Fibroblast of the aortic adventitia (primary cell): ENCODE measurements at regions not wholly inside any gene's neighbourhood (a gene's known extent, or its start where the extent isn't known, plus 50 kb on each side); places are given as distances from the start of the nearest gene placed in this dataset.

Experiments
- DNase-seq: peaks from one replicate; pipeline ENCODE4 v3.0.0-alpha.2; 2010; ENCODE audit warnings: low read depth
- H3K4me3 ChIP-seq: 2 replicates; pipeline ENCODE4 v1.5.1; 2011; ENCODE audit warnings: low read depth, mild to moderate bottlenecking, control low read depth, low read length, moderate library complexity
- CTCF ChIP-seq: IDR thresholded peaks from 2 replicates; pipeline ENCODE4 v1.5.1; 2011; ENCODE audit warnings: mild to moderate bottlenecking, low read length, control low read depth, inconsistent platforms; ENCODE audit not compliant: insufficient read depth

GRCh38 chr9:107938801-107939386 is 449.3 kb upstream of the KLF4 start:
- no peak overlapping the region for H3K4me3 ChIP-seq
- TF ChIP-seq CTCF: no peak
- DNase-seq: no peak

GRCh38 chr9:107935931-107936330 is 446.4 kb upstream of the KLF4 start:
- no peak overlapping the region for H3K4me3 ChIP-seq
- TF ChIP-seq CTCF: no peak
- DNase-seq: no peak

DNA sequence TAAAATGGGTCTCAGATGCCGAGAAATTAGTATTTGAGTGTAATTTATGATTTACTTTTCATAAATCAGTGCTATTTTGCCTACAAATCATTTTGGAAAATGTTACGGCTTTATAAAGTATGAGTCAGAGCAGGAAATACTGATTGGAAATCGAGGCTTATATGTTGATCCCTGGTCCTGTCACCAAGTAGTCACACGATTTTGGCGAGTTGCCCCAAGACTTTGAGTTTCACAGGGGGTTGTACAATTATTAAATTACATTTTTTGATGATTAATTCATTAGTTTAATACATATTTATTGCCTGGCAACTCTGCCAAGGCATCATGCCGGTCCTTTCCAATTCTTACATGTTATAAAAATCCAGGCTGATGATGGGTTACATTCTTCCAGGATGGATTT is 443.9 kb upstream of the KLF4 start:
- no peak for TF ChIP-seq CTCF
- no peak overlapping the region for H3K4me3 ChIP-seq
- DNase-seq: no peak

GRCh38 chr9:107933097-107933496 is 443.5 kb upstream of the KLF4 start:
- H3K4me3 ChIP-seq: no peak overlapping the region
- no peak for DNase-seq
- no peak for TF ChIP-seq CTCF

DNA sequence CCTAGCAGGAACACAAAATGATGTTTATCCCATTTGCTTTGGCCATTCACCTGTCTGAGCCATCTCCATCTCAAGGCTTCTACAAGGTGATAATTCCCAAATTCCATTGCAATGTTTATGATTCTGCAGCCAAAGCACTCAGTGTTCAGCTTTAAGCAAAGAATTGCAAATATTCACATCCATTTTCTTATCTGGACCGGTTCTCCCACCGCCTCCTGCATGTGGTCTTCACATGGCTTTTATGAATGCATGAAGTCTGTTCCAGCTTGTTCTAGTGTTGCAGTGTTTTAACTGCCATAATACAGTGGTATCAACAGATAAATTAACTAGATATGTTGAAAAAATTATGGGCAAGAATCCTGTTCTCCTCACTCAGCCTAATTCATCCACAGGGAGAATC is 443.0 kb upstream of the KLF4 start:
- peak; percentile 23 for DNase-seq
- TF ChIP-seq CTCF: no peak
- no peak overlapping the region for H3K4me3 ChIP-seq

DNA sequence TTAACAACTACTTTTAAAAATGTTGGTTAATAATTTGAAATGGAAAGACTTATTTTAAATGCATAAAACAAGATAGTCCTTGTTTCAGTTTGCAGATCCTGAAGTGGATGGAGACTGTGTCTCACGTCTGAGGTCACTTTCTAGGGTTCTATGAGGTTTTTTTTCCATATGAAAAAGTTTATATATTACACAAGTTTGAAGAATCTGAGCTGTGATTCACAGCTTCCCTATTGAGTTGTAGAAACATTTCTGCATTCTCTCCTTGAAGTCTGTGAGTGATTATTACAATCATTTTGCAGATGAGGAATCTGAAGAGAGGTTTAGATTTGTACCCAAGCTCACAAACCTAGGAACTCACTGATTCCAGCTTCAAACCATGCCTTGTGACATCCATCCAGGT is 442.5 kb upstream of the KLF4 start:
- DNase-seq: peak; percentile 39
- H3K4me3 ChIP-seq: no peak overlapping the region
- no peak for TF ChIP-seq CTCF

DNA sequence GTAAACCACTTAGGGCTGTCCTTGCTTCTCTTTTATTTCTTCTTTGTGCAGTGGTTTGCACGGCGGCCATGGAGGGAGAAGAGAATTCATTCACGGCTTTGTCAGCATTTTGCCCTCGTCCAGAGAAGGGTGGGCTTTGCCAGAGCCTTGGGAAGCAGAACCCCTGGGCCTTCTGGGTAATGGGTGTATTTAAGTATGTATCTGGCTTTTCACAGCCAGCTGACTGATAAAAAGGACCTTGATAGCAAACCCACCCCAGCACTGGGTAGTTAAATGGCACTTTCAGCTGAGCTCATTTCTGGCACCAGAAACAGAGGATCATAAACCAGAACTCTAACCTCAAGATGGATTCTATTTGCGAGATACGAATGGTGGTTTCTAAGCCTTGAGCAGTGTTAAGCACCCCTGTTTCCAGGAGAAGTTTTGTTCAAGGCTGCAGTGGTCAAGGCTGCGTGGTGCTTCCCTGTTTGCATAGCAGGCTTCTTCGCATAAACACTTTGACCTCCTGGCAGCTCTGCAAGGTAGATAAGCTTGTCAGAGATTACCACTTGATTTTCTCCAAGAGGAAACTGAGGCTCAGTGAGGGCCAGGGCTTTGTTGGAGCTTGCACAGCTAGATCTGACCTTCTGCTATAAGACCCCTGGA is 441.6 kb upstream of the KLF4 start:
- H3K4me3 ChIP-seq: no peak overlapping the region
- no peak for TF ChIP-seq CTCF
- DNase-seq: no peak
